GM12865 (cell line): ENCODE measurements at regions not wholly inside any gene's neighbourhood (a gene's known extent, or its start where the extent isn't known, plus 50 kb on each side); places are given as distances from the start of the nearest gene placed in this dataset.
"Not testable (repeated sequence)": the region's sequence is repeated elsewhere in the genome, so short reads cannot be mapped to it uniquely, and the experiment has no call there.

Experiments
- DNase-seq: peaks from one replicate; pipeline ENCODE4 v3.0.0; 2010; ENCODE audit warnings: low read depth
- H3K4me3 ChIP-seq: 2 replicates; pipeline ENCODE4 v1.5.1; 2011; ENCODE audit warnings: mild to moderate bottlenecking, low read depth, low read length, control low read depth
- CTCF ChIP-seq: IDR thresholded peaks from 2 replicates; pipeline ENCODE4 v1.5.1; 2011; ENCODE audit warnings: low read length, control low read depth, low read depth, inconsistent platforms; ENCODE audit not compliant: insufficient read depth; ENCODE audit errors: missing control alignments

GRCh38 chr7:149670288-149670687 is 103.1 kb downstream of the ZNF467 start:
- no peak for TF ChIP-seq CTCF
- no peak for DNase-seq
- H3K4me3 ChIP-seq, result no peak overlapping the region

GRCh38 chr7:149669121-149669818 is 104.1 kb downstream of the ZNF467 start:
- peak; percentile 27 for DNase-seq
- no peak overlapping the region for H3K4me3 ChIP-seq
- TF ChIP-seq CTCF, result peak; percentile 29

- no peak overlapping the region for H3K4me3 ChIP-seq
- no peak for TF ChIP-seq CTCF
- DNase-seq, result no peak
These were observed 106.9 kb downstream of the ZNF467 start for GRCh38 chr7:149666360-149666945.

- not testable (repeated sequence) for H3K4me3 ChIP-seq, DNase-seq
These were observed 107.8 kb downstream of the ZNF467 start for GRCh38 chr7:149665618-149666017.

- no peak for TF ChIP-seq CTCF
- DNase-seq, result no peak
- no peak overlapping the region for H3K4me3 ChIP-seq
These were observed 108.7 kb downstream of the ZNF467 start for GRCh38 chr7:149664666-149665065.

- H3K4me3 ChIP-seq, result no peak overlapping the region
- DNase-seq, result no peak
- no peak for TF ChIP-seq CTCF
These were observed 109.2 kb downstream of the ZNF467 start for GRCh38 chr7:149664176-149664575.

GRCh38 chr7:149662591-149663095 is 110.7 kb downstream of the ZNF467 start:
- DNase-seq, result peak; percentile 80

More at GRCh38 chr7:149662591-149663095, 110.7 kb downstream of the ZNF467 start:
- no peak overlapping the region for H3K4me3 ChIP-seq
- TF ChIP-seq CTCF, result peak; percentile 76
